ENCODE measurements at regions not wholly inside any gene's neighbourhood (a gene's known extent, or its start where the extent isn't known, plus 50 kb on each side); places are given as distances from the start of the nearest gene placed in this dataset.

DNA sequence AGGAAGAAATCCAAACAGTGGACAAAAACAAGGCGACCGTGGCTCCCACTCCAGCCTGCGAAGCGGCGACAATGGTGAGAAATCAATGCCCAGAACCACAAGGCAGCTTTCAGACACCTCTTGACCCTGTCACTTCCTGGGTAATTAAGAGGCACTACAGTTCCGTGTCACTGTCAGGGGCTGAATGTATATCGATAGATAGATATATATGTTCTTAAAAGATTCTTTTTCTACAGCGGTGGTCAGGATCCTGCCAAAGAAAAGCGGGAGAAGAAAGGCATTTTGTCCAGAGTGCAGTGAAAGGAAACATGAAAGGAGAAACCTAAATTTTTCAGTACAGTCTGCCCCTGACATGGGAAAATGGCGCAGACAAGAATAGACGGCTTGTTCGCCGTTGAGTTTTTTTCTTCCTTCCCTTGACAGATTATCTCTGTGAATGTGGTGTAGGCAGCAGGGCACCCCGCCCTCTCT is 56.2 kb upstream of the HES1 start:
- Histone ChIP-seq H3K4me3 (ENCODE audit: low read length) (no peak overlapping the region), H3K9me2 (replicated peaks; ENCODE audit: control insufficient read depth, low read length) (no peaks in the 10 kb centered on the region), H3K4me1 (ENCODE audit: control insufficient read depth, low read length) (peaks cover 19% of the 10 kb centered on the region), H3K27me3 (ENCODE audit: control insufficient read depth, low read length) (peaks cover 45% of the 10 kb centered on the region), H3F3A (ENCODE audit: control insufficient read depth, insufficient read depth) (no peaks in the 10 kb centered on the region), H3K36me3 (ENCODE audit: control insufficient read depth, low read length) (no peaks in the 10 kb centered on the region), H4K20me1 (ENCODE audit: control insufficient read depth, insufficient read depth, low read depth, low read length) (no peaks in the 10 kb centered on the region), H3K9me3 (ENCODE audit: control insufficient read depth, insufficient read depth, low read length) (no peaks in the 10 kb centered on the region), H3K27ac (ENCODE audit: low read depth, low read length) (no peak overlapping the region), H3K79me2 (ENCODE audit: control insufficient read depth, low read length) (no peaks in the 10 kb centered on the region), H3K4me2 (ENCODE audit: low read length) (no peak overlapping the region)
- TF ChIP-seq EZH2phosphoT487 (IDR thresholded peaks at IDR 0.05; ENCODE audit: borderline replicate concordance, low read length) = no peak
- TF ChIP-seq, protein P1, sequence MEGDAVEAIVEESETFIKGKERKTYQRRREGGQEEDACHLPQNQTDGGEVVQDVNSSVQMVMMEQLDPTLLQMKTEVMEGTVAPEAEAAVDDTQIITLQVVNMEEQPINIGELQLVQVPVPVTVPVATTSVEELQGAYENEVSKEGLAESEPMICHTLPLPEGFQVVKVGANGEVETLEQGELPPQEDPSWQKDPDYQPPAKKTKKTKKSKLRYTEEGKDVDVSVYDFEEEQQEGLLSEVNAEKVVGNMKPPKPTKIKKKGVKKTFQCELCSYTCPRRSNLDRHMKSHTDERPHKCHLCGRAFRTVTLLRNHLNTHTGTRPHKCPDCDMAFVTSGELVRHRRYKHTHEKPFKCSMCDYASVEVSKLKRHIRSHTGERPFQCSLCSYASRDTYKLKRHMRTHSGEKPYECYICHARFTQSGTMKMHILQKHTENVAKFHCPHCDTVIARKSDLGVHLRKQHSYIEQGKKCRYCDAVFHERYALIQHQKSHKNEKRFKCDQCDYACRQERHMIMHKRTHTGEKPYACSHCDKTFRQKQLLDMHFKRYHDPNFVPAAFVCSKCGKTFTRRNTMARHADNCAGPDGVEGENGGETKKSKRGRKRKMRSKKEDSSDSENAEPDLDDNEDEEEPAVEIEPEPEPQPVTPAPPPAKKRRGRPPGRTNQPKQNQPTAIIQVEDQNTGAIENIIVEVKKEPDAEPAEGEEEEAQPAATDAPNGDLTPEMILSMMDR (IDR thresholded peaks at IDR 0.05; ENCODE audit: low read depth, low read length, poor library complexity, severe bottlenecking) = no peak

DNA sequence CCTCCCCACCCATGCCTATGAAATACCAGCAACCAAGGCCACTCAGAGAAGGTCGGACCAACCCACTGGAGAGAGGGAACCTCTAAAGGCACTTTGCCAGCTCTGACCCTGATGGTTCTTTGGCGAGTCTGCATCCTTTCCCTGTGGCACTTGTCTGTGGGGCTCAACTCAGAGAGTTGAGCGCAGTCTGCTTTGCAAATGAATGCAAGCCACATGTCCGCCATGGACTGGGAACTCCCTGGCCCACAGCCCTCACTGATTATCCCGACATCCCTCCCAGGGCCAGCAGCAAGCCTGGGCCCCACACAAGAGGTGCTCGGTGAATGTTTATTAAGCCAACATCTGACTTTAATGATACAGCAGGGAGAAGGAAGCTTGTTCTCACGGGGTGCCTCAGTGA is 55.5 kb upstream of the HES1 start:
- Histone ChIP-seq H3K9me3 (ENCODE audit: control insufficient read depth, insufficient read depth, low read length) (no peaks in the 10 kb centered on the region), H4K20me1 (ENCODE audit: control insufficient read depth, insufficient read depth, low read depth, low read length) (no peaks in the 10 kb centered on the region), H3F3A (ENCODE audit: control insufficient read depth, insufficient read depth) (no peaks in the 10 kb centered on the region), H3K4me2 (ENCODE audit: low read length) (no peak overlapping the region), H3K4me1 (ENCODE audit: control insufficient read depth, low read length) (peaks cover 14% of the 10 kb centered on the region), H3K27me3 (ENCODE audit: control insufficient read depth, low read length) (peaks cover 48% of the 10 kb centered on the region), H3K36me3 (ENCODE audit: control insufficient read depth, low read length) (no peaks in the 10 kb centered on the region), H3K27ac (ENCODE audit: low read depth, low read length) (no peak overlapping the region), H3K79me2 (ENCODE audit: control insufficient read depth, low read length) (no peaks in the 10 kb centered on the region), H3K9me2 (replicated peaks; ENCODE audit: control insufficient read depth, low read length) (no peaks in the 10 kb centered on the region), H3K4me3 (ENCODE audit: low read length) (no peak overlapping the region)
- TF ChIP-seq EZH2phosphoT487 (IDR thresholded peaks at IDR 0.05; ENCODE audit: borderline replicate concordance, low read length) = no peak
- TF ChIP-seq, protein P1 (IDR thresholded peaks at IDR 0.05; ENCODE audit: low read depth, low read length, poor library complexity, severe bottlenecking) = no peak

DNA sequence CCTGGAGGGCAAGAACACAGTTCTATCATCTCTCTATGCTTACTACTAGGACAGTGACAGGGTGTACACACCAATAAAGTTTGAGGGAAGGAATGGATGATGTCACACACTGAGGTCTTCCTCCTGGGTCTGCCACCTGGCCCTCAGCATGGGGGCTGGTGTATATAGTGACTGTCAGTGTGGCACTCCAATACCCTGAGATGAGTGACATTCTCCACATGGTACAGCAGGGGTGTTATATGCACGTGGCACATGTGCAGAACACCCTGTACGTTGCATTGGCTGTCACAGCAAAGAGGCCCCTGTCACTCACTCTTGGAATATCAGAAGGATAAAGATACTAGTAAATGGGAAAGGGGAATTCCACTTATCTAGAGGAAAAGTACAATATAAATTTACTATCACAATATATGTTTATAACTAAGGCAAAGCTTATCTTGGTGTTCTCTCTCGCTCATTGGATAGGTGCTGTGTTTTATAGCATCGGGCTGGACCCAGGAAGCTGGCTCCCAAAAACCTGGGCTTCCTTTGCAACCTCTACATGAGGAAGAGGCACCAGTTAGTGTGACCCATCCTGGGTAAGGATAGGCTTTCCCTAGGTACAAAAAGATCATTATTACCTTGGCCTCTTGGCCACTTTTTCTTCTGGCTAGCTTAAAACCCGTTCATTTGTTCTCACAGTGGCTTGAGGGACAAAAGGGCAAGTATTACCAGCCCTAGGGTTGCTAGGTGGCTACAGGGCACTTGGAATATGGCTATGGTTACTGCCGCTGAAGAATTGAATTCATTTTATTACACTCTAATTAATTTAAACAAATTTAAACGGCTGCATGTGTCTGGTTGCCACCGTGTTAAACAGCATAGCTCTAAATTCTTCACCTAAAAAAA is 54.8 kb upstream of the HES1 start:
- TF ChIP-seq, protein P1 (IDR thresholded peaks at IDR 0.05; ENCODE audit: low read depth, low read length, poor library complexity, severe bottlenecking) = no peak
- TF ChIP-seq EZH2phosphoT487 (IDR thresholded peaks at IDR 0.05; ENCODE audit: borderline replicate concordance, low read length) = no peak
- H4K20me1 ChIP-seq (ENCODE audit: control insufficient read depth, insufficient read depth, low read depth, low read length) = no peaks in the 10 kb centered on the region
- H3K4me3 ChIP-seq (ENCODE audit: low read length) = no peak overlapping the region
- no peaks in the 10 kb centered on the region for H3K36me3 ChIP-seq (ENCODE audit: control insufficient read depth, low read length)
- no peak overlapping the region for H3K4me2 ChIP-seq (ENCODE audit: low read length)
- H3K9me3 ChIP-seq (ENCODE audit: control insufficient read depth, insufficient read depth, low read length) = no peaks in the 10 kb centered on the region
- H3K9me2 ChIP-seq (replicated peaks; ENCODE audit: control insufficient read depth, low read length) = no peaks in the 10 kb centered on the region
- no peaks in the 10 kb centered on the region for H3K79me2 ChIP-seq (ENCODE audit: control insufficient read depth, low read length)
- peaks cover 48% of the 10 kb centered on the region for H3K27me3 ChIP-seq (ENCODE audit: control insufficient read depth, low read length)
- peaks cover 9% of the 10 kb centered on the region for H3K4me1 ChIP-seq (ENCODE audit: control insufficient read depth, low read length)
- H3K27ac ChIP-seq (ENCODE audit: low read depth, low read length) = no peak overlapping the region
- no peaks in the 10 kb centered on the region for H3F3A ChIP-seq (ENCODE audit: control insufficient read depth, insufficient read depth)
